ENCODE measurements at regions not wholly inside any gene's neighbourhood (a gene's known extent, or its start where the extent isn't known, plus 50 kb on each side); places are given as distances from the start of the nearest gene placed in this dataset.

- Histone ChIP-seq H3K9me3 (ENCODE audit: control insufficient read depth, low read depth, low read length) (no peaks in the 10 kb centered on the region), H3K4me1 (ENCODE audit: insufficient read depth, low read length) (no peaks in the 10 kb centered on the region), H3K27me3 (ENCODE audit: insufficient read depth, low read length) (no peaks in the 10 kb centered on the region), H2BK15ac (ENCODE audit: low read depth, low read length) (no peak overlapping the region), H4K5ac (ENCODE audit: insufficient read length, low read depth, low read length) (no peak overlapping the region), H3K23ac (ENCODE audit: insufficient read length, low read depth, low read length) (no peak overlapping the region), H2BK5ac (ENCODE audit: insufficient read length, low read length) (no peak overlapping the region), H4K8ac (replicated peaks; ENCODE audit: insufficient read length, low read depth, low read length) (no peak overlapping the region), H3K4ac (ENCODE audit: low read depth, low read length) (no peak overlapping the region), H3K56ac (ENCODE audit: insufficient read length, low read depth, low read length) (no peak overlapping the region), H2BK120ac (ENCODE audit: low read depth, low read length, poor library complexity, severe bottlenecking) (no peak overlapping the region), H3K18ac (ENCODE audit: insufficient read length, low read depth, low read length) (no peak overlapping the region), H3K4me2 (ENCODE audit: insufficient read depth, insufficient read length, low read length) (no peak overlapping the region), H2BK20ac (ENCODE audit: low read depth, low read length, poor library complexity, severe bottlenecking) (no peak overlapping the region), H3T11ph (ENCODE audit: low read length) (no peak overlapping the region), H2BK12ac (ENCODE audit: insufficient read length, low read depth, low read length) (no peak overlapping the region), H3K27ac (ENCODE audit: insufficient read length, low read depth, low read length) (no peak overlapping the region), H2AFZ (ENCODE audit: low read length) (no peak overlapping the region), H3K9ac (ENCODE audit: extremely low read depth, insufficient read length, low read length) (no peak overlapping the region), H3K14ac (ENCODE audit: insufficient read depth, low read length) (no peak overlapping the region), H3K79me2 (ENCODE audit: insufficient read depth, low read length) (no peaks in the 10 kb centered on the region), H3K23me2 (ENCODE audit: insufficient read length, low read depth, low read length, poor library complexity, severe bottlenecking) (no peaks in the 10 kb centered on the region), H3K79me1 (ENCODE audit: insufficient read depth, low read depth, low read length, poor library complexity, severe bottlenecking) (no peaks in the 10 kb centered on the region), H4K91ac (ENCODE audit: insufficient read length, low read depth, low read length) (no peak overlapping the region), H4K20me1 (ENCODE audit: control insufficient read depth, insufficient read depth, insufficient read length) (no peaks in the 10 kb centered on the region), H2AK5ac (ENCODE audit: insufficient read length, low read length) (no peak overlapping the region)
- DNase-seq = no peak
- Mint-ChIP-seq H3K4me3 (no peak overlapping the region), H3K27me3 (ENCODE audit: low read depth) (no peaks in the 10 kb centered on the region), H3K36me3 (ENCODE audit: insufficient read depth in 1 of 3, low read depth in 3 of 3) (no peaks in the 10 kb centered on the region), H3K27ac (no peak overlapping the region), H3K9me3 (no peaks in the 10 kb centered on the region), H3K4me1 (peaks cover 0 to 3% of the 10 kb centered on the region in 2 experiments; a peak in 1 of 4 replicates)
- TF ChIP-seq CTCF (conservative IDR thresholded peaks at IDR 0.05) = no peak
- WGBS (ENCODE audit: extremely low coverage, insufficient read length, low lambda C conversion rate) = no CpG with 5 or more reads among the region's 3 CpGs
Measured at GRCh38 chr18:30465096-30465495, 577.4 kb downstream of the DSC3 start.
